Neural cell (in vitro differentiated cells): ENCODE measurements at regions not wholly inside any gene's neighbourhood (a gene's known extent, or its start where the extent isn't known, plus 50 kb on each side); places are given as distances from the start of the nearest gene placed in this dataset.

ENCODE experiments used
- EP300 ChIP-seq: fragments of 450-650 bp; conservative IDR thresholded peaks from 2 replicates; pipeline ENCODE4 v1.6.1; 2014; ENCODE audit warnings: antibody characterized with exemption, mild to moderate bottlenecking, moderate library complexity; ENCODE audit not compliant: poor library complexity, severe bottlenecking
- EZH2 ChIP-seq: fragments of 200-600, 300-800 bp; shearing (Covaris generic), sonication (generic); IDR thresholded peaks from 2 replicates; pipeline ENCODE4 v1.6.1; 2014; ENCODE audit warnings: antibody characterized with exemption, low read length, borderline replicate concordance, mild to moderate bottlenecking; ENCODE audit not compliant: insufficient read depth, poor library complexity, severe bottlenecking
- MXI1 ChIP-seq: fragments of 450-650 bp; conservative IDR thresholded peaks from 2 replicates; pipeline ENCODE4 v1.6.1; 2014; ENCODE audit warnings: antibody characterized with exemption, mild to moderate bottlenecking; ENCODE audit not compliant: poor library complexity, severe bottlenecking
- POLR2AphosphoS5 ChIP-seq: IDR thresholded peaks from 2 replicates; pipeline ENCODE4 v1.6.1; 2012
- RAD21 ChIP-seq: fragments of 450-650 bp; conservative IDR thresholded peaks from 2 replicates; pipeline ENCODE4 v1.6.1; 2014; ENCODE audit warnings: antibody characterized with exemption, mild to moderate bottlenecking, moderate library complexity
- SMC3 ChIP-seq: fragments of 450-650 bp; conservative IDR thresholded peaks from 2 replicates; pipeline ENCODE4 v1.6.1; 2014; ENCODE audit warnings: antibody characterized with exemption, mild to moderate bottlenecking, moderate library complexity; ENCODE audit not compliant: poor library complexity
- TAF1 ChIP-seq: IDR thresholded peaks from 2 replicates; pipeline ENCODE4 v1.6.1; 2012; ENCODE audit warnings: low read depth
- TF ChIP-seq, protein P1 (sequence below): fragments of 450-650 bp; IDR thresholded peaks from 2 replicates; pipeline ENCODE4 v1.5.1; 2014; ENCODE audit warnings: antibody characterized with exemption, mild to moderate bottlenecking, moderate library complexity; ENCODE audit not compliant: poor library complexity, severe bottlenecking

DNA sequence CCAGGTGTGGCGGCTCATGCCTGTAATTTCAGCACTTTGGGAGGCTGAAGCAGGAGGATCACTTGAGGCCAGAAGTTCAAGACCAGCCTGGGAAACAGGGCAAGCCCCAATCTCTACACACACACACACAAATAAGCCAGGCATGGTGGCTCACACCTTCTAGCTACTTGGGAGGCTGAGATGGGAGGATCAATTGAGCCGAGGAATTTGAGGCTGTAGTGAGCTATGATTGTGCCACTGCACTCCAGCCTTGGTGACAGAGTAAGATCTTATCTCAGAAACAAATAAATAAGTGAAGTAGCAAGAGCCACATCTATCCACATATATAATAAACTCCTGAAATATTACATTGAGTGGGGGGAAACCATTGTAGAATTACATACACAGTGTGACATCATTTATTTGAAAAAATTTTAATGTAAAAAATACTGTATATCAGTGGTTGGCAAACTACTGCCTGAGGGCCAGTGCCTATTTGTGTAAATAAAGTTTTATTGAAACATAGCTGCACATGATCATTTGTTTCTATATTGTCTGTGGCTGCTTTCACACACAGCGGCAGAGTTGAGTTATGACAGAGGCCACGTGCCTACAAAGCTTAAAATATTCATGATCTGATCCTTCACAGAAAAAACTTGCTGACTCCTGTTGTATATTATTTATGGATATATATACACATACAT lies 54.7 kb upstream of the ARHGEF7 start:
- TF ChIP-seq POLR2AphosphoS5 (no peak), EZH2 (no peak), RAD21 (no peak), TAF1 (no peak), MXI1 (no peak), EP300 (no peak), SMC3 (no peak)
- TF ChIP-seq, protein P1, sequence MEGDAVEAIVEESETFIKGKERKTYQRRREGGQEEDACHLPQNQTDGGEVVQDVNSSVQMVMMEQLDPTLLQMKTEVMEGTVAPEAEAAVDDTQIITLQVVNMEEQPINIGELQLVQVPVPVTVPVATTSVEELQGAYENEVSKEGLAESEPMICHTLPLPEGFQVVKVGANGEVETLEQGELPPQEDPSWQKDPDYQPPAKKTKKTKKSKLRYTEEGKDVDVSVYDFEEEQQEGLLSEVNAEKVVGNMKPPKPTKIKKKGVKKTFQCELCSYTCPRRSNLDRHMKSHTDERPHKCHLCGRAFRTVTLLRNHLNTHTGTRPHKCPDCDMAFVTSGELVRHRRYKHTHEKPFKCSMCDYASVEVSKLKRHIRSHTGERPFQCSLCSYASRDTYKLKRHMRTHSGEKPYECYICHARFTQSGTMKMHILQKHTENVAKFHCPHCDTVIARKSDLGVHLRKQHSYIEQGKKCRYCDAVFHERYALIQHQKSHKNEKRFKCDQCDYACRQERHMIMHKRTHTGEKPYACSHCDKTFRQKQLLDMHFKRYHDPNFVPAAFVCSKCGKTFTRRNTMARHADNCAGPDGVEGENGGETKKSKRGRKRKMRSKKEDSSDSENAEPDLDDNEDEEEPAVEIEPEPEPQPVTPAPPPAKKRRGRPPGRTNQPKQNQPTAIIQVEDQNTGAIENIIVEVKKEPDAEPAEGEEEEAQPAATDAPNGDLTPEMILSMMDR: no peak
